ENCODE measurements at regions not wholly inside any gene's neighbourhood (a gene's known extent, or its start where the extent isn't known, plus 50 kb on each side); places are given as distances from the start of the nearest gene placed in this dataset.

GRCh38 chr5:113748403-113748802 lies 234.9 kb downstream of the YTHDC2 start:
- CTCF ChIA-PET: no interaction called here
- Histone ChIP-seq H2AK9ac (replicated peaks; ENCODE audit: low read depth, low read length, poor library complexity) (no peak overlapping the region), H3K4me3 (ENCODE audit: insufficient read depth, low read depth, low read length) (no peak overlapping the region), H3K36me3 (ENCODE audit: control insufficient read depth, insufficient read depth, low read length) (no peaks in the 10 kb centered on the region), H4K20me1 (ENCODE audit: insufficient read depth, low read length) (no peaks in the 10 kb centered on the region), H3K27me3 (ENCODE audit: control insufficient read depth, insufficient read depth, low read length) (no peaks in the 10 kb centered on the region), H3K14ac (replicated peaks; ENCODE audit: low read depth, low read length) (no peak overlapping the region), H3K4ac (ENCODE audit: low read depth, low read length) (no peak overlapping the region), H4K8ac (ENCODE audit: low read depth in 2 of 2, low read length in 2 of 2) (no peak overlapping the region), H2BK5ac (ENCODE audit: low read depth, low read length, poor library complexity, severe bottlenecking) (no peak overlapping the region), H2AFZ (replicated peaks; ENCODE audit: low read length, poor library complexity) (no peak overlapping the region), H3K4me1 (ENCODE audit: control insufficient read depth, insufficient read depth, low read length) (no peaks in the 10 kb centered on the region), H3K27ac (ENCODE audit: insufficient read depth, low read length) (no peak overlapping the region), H4K91ac (ENCODE audit: insufficient read depth, low read depth, low read length) (no peak overlapping the region), H2BK20ac (ENCODE audit: low read depth, low read length) (no peak overlapping the region), H3K9me3 (ENCODE audit: control insufficient read depth, insufficient read depth, low read length) (no peaks in the 10 kb centered on the region), H3K4me2 (ENCODE audit: low read depth, low read length) (no peak overlapping the region), H2BK15ac (ENCODE audit: low read depth, low read length) (no peak overlapping the region), H4K5ac (ENCODE audit: low read depth, low read length) (no peak overlapping the region), H2AK5ac (ENCODE audit: low read depth, low read length) (no peak overlapping the region), H3K56ac (ENCODE audit: extremely low read depth, insufficient read depth, low read length) (no peak overlapping the region), H2BK120ac (ENCODE audit: low read depth, low read length) (no peak overlapping the region), H3K9me1 (ENCODE audit: insufficient read depth, low read length) (no peaks in the 10 kb centered on the region), H3K9ac (ENCODE audit: low read depth, low read length) (no peak overlapping the region), H3K23ac (ENCODE audit: low read depth, low read length) (no peak overlapping the region), H3K18ac (ENCODE audit: low read depth, low read length) (no peak overlapping the region), H3K79me1 (ENCODE audit: low read depth in 1 of 2, low read length in 2 of 2) (no peaks in the 10 kb centered on the region)
- POLR2A ChIA-PET (ENCODE audit: unreplicated experiment): no interaction called here
- TF ChIP-seq CTCF (conservative IDR thresholded peaks at IDR 0.05; ENCODE audit: low read depth, low read length): no peak
- no peak for TF ChIP-seq POLR2A (IDR thresholded peaks at IDR 0.05; ENCODE audit: low read depth, low read length)
- no peak for TF ChIP-seq RAD21 (IDR thresholded peaks at IDR 0.05; ENCODE audit: low read length)
- no peak for DNase-seq
- WGBS, 2 experiments (ENCODE audit: extremely low coverage in 2 of 2, insufficient read length in 1 of 2): no CpG with 5 or more reads among the region's 2 CpGs
- intact Hi-C loops (cut with micrococcal nuclease) (no loop called here), in situ Hi-C loops (cut with MboI; ENCODE audit: low sequenced_read_pairs) (no loop called here), dilution Hi-C loops (cut with HindIII; ENCODE audit: low sequenced_read_pairs, unreplicated experiment) (no loop called here)
- no TSS peak for BruUV-seq (replicated peaks)
- ATAC-seq (ENCODE audit: low read depth): no peak
